NCI-H187 (cell line): ENCODE measurements at regions not wholly inside any gene's neighbourhood (a gene's known extent, or its start where the extent isn't known, plus 50 kb on each side); places are given as distances from the start of the nearest gene placed in this dataset.

Source experiments
- DNase-seq, 2 experiments: peaks; one replicate each; lab custom pipeline; 2025; lab: John Stamatoyannopoulos, UW

DNA sequence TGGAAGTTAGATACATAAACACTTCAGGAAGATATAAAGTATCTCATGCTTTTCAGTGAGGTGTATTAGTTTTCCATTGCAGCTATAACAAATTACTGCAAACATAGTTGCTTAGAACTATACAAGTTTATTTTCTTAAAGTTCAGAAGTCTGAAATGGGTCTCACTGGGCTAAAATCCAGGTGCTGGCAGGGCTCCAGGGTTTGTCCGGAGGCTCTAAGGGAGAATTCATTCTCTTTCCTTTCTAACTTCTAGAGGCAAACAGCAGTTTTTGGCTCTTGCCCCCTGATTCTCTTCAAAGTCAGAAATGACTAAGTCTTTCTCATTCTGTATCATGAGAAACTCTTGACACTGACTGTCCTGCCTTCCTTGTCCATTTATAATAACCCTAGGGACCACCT lies 138.8 kb downstream of the AASDHPPT start:
- no peak for DNase-seq

GRCh38 chr11:106217456-106217855 lies 140.0 kb downstream of the AASDHPPT start:
- DNase-seq = no peak

- no peak for DNase-seq
Observed at GRCh38 chr11:106218106-106218505, 140.6 kb downstream of the AASDHPPT start.

DNA sequence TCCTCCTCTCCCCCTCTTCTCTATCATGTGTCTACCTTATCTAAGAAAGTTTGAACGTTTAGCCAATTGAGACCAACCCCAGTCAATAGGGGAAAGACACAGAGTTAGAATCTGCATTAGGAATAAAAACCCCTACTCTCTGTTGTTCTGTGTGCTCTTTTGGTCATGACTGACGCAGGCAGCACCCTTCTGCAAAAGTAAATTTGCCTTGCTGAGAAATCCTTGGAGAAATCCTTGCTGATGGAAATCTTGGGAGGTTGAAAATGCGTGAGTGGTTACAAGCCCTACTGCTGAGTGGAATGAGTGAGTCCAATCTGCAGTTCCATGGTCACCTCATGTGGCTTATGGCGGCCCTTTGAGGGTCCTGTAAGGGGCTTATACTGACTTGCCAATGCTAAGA lies 145.2 kb downstream of the AASDHPPT start:
- DNase-seq = no peak

DNA sequence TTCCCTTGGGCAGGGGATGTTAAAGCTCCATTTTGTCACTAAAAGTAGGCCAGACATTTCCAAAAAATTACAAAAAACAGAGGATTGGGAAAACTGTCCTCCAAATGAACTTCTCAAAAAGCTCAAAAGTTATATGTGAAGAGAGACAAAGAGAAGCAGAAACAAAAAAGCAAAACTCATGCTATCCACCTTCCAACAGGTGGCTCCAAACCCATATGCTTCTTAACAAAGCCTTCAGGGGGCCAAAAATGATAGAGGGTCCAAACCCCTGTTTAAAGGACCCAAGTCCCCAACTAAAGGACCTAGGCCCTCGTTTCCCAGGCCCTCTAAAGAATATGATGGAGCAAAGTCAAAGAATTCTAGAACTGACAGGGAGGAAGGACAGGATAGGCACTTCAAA lies 146.7 kb downstream of the AASDHPPT start:
- no peak for DNase-seq

DNA sequence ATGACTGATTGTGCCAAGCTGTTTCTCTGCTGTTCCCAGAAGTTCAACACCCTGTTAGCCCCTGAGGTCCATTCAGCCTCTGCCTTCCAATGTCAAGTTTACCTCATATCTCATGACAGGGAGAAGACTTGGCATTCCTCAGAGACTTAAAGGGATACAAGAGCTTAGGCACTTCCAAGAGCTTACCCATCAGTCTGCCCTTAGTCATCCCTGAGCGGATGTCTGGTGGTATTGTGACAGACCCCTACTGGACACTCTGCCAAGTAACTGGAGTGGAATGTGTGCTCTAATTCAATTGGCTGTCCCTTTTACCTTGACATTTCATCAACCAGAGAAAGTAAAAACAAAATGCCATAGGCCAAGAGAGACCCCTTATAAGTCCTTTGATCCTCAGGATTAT lies 151.5 kb downstream of the AASDHPPT start:
- DNase-seq = no peak

DNA sequence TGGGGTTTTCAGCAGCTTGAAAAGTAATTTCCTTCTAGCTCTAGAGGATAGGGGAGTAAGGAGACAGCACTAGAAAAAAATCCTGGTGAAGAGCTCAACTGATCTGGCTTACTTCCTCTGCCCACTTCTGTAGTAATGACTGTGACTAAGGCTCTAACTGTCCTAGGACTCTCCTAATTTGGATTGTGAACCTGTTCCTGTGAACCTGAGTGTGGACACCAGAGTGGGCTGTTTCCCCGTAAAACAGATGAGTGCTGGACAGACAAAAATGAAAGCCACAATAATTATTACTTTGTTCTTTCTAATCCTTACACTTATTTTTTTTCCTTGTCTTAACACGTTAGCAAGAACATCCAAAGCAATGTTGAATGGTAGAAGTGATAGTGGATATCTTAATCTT lies 154.1 kb downstream of the AASDHPPT start:
- DNase-seq = no peak

GRCh38 chr11:106233191-106233590 lies 155.7 kb downstream of the AASDHPPT start:
- DNase-seq = no peak

- no peak for DNase-seq
Observed at GRCh38 chr11:106234794-106235193, 157.3 kb downstream of the AASDHPPT start.

DNA sequence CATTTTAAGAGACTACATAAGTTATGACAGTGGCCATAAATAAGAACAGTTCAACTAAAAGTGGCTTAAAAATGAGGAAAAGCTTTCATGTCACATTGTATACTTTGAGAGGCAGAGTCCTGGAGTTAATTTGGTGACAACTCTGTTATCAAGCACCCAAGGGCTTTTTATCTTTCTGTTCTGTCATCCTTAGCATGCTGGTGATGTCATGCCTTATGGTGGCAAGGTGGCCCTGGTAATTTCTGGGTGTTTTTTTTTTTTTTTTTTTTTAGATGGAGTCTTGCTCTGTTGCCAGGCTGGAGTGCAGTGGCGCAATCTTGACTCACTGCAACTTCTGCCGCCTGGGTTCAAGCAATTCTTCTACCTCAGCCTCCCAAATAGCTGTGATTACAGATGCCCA lies 158.8 kb downstream of the AASDHPPT start:
- no peak for DNase-seq

- no peak for DNase-seq
Observed at GRCh38 chr11:106238704-106239360, 161.4 kb downstream of the AASDHPPT start.

DNA sequence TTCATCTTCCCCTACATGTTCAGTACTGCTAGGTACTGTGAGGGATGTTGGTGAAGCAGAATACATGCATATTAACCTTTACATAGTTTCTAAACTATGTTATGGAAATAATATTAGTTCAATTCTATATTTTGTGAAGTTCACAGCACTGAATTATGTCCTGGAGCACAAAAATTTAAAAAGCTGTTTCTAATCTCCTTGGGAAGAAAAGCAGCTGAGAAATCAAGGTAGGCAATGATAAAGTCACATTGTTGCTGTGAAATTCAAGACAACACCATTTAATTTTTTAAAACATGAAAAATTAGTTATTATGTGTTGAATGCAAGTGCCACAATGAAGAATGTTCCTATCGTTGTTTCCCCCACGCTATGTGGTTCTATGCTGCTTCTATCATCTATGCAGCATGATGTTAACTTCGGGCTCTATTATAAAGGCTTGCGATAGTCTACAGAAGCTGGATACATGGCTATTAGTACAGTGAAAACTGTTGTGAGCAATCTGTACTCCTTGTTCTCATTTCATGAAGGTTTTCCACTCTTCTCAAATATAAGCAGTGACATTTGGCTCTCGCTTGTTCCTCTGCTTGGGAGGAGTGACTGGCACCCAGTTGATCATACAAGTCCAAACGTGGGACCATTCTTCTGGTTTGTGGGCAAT lies 164.3 kb downstream of the AASDHPPT start:
- DNase-seq = no peak

- no peak for DNase-seq
Observed at GRCh38 chr11:106242718-106243415, 165.4 kb downstream of the AASDHPPT start.

DNA sequence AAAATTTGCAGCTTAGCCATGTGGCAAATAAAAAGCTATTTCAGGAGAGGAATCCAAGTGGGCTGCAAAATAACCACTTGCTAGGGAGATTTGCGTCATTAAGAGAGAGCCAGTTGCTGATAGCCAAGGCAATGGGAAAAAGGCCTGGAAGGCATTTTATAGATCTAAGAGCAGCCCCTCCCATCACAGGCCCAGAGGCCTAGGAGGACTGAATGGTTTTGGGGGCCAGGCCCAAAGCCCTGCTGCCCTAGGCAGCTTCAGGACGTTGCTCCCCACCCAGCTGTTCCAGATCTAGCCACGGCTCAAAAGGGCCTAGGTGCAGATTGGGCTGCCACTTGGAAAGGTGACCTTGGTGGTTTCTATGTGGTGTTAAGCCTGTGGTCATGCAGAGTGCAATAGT lies 169.0 kb downstream of the AASDHPPT start:
- no peak for DNase-seq

- no peak for DNase-seq
Observed at GRCh38 chr11:106249617-106250239, 172.3 kb downstream of the AASDHPPT start.

GRCh38 chr11:106262852-106263251 lies 185.4 kb downstream of the AASDHPPT start:
- DNase-seq = no peak

GRCh38 chr11:106263527-106263926 lies 186.1 kb downstream of the AASDHPPT start:
- no peak for DNase-seq

DNA sequence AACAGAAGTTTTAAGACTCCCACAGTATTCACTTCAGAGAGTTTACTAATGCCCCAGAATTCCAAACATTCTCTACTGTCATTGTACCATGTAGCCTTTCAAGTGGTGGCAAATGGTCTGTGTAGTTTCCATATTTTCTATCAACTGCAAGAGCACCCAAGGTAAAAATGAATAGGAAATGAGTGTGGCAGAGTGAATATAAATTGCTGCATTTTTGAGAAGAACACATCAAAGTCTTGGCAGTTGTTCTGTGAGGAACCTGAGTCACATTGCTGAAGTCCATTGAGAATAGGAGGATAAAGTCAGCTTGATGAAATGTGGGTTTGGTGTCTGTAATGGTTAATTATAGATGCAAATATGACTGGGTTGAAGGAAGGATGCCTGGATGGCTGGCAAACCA lies 193.6 kb downstream of the AASDHPPT start:
- DNase-seq = no peak

GRCh38 chr11:106271686-106272085 lies 194.2 kb downstream of the AASDHPPT start:
- no peak for DNase-seq

DNA sequence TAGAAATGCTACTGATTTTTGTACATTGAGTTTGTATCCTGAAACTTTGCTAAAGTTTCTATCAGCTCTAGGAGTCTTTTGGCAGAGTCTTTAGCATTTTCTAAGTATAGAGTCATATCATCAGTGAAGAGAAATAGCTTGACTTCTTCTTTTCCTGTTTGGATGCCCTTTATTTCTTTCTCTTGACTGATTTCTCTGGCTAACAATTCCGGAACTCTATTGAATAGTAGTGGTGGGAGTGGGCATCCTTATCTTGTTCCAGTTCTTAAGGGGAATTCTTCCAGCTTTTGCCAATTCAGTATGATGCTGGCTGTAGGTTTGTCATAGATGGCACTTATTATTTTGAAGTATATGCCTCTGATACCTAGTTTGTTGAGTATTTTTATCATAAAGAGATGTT lies 197.7 kb downstream of the AASDHPPT start:
- no peak for DNase-seq

DNA sequence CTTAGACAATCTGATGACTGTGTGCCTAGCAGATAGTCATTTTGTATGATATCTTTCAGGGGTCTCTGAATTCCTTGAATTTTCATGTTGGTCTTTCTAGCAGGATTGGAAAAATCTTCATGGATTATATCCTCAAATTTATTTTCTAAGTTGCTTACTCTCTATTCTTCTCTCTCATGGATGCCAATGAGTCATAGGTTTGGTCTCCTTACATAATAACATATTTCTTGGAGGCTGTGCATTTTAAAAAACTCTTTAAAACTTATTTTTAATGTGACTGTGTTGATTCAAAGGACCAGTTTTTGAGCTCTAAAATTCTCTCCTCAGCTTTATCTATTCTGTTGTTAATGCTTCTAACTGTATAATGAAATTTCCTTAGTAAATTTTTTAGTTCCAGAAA lies 198.7 kb downstream of the AASDHPPT start:
- no peak for DNase-seq

DNA sequence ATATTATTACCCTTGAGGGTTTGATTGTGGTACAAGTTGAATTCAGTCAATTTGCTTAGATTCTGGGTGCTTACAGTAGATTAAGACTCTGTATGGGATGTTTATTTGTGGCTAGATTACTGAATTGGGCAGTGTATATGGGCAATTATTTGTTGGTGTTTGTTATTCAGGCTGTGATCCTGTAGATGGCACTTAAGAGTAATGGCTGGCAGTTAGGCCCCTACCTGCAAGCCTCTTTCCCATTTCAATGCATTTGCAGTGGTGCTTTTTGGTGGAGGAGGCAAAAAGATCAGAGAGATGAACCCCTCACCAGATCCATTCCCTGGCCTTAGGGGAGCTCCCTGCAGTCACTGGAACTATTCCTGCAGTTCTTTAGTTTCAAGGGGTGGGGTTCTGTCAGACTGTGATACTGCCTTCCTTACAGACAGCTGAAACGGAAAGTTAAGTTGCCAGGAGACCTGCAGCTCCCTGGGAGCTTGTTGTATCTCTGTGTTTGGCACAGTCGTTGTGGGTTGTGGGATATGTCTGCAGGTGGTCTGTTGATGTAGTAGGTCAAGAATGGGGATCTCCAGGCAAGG lies 199.5 kb downstream of the AASDHPPT start:
- no peak for DNase-seq

- DNase-seq = no peak
Observed at GRCh38 chr11:106277484-106277883, 200.0 kb downstream of the AASDHPPT start.
